ENCODE measurements at regions not wholly inside any gene's neighbourhood (a gene's known extent, or its start where the extent isn't known, plus 50 kb on each side); places are given as distances from the start of the nearest gene placed in this dataset.

GRCh38 chr6:66340736-66341135, 633.7 kb upstream of the EYS start:
- intact Hi-C loops (cut with DNase I) = no loop called here

GRCh38 chr6:66336176-66336575, 629.1 kb upstream of the EYS start:
- no peak for TF ChIP-seq CTCF (IDR thresholded peaks at IDR 0.05)
- no peak for TF ChIP-seq POLR2A (IDR thresholded peaks at IDR 0.05)
- TF ChIP-seq POLR2AphosphoS5 (IDR thresholded peaks at IDR 0.05) = no peak
- Histone ChIP-seq H3K4me3 (no peak overlapping the region), H3K4me1 (replicated peaks) (no peaks in the 10 kb centered on the region), H3K27me3 (replicated peaks; ENCODE audit: insufficient read depth) (no peaks in the 10 kb centered on the region), H3K9me3 (no peaks in the 10 kb centered on the region), H3K27ac (no peak overlapping the region), H3K36me3 (no peaks in the 10 kb centered on the region)
- WGBS = 69% methylated on average over 1 of the region's 1 CpG
- intact Hi-C loops (cut with DNase I) = no loop called here
- no peak for DNase-seq (ENCODE audit: low spot score)

More at GRCh38 chr6:66340736-66341135, 633.7 kb upstream of the EYS start:
- Histone ChIP-seq H3K4me3 (no peak overlapping the region), H3K36me3 (no peaks in the 10 kb centered on the region), H3K27me3 (replicated peaks; ENCODE audit: insufficient read depth) (no peaks in the 10 kb centered on the region), H3K9me3 (no peaks in the 10 kb centered on the region), H3K4me1 (replicated peaks) (no peaks in the 10 kb centered on the region), H3K27ac (no peak overlapping the region)
- no peak for DNase-seq (ENCODE audit: low spot score)
- 87% methylated on average over 1 of the region's 1 CpG for WGBS
- TF ChIP-seq CTCF (IDR thresholded peaks at IDR 0.05) (no peak), POLR2A (IDR thresholded peaks at IDR 0.05) (no peak), POLR2AphosphoS5 (IDR thresholded peaks at IDR 0.05) (no peak)

- no peaks in the 10 kb centered on the region for H3K36me3 ChIP-seq
- no peaks in the 10 kb centered on the region for H3K9me3 ChIP-seq
- H3K27ac ChIP-seq = no peak overlapping the region
- H3K4me3 ChIP-seq = no peak overlapping the region
- no peaks in the 10 kb centered on the region for H3K27me3 ChIP-seq (replicated peaks; ENCODE audit: insufficient read depth)
- H3K4me1 ChIP-seq (replicated peaks) = no peaks in the 10 kb centered on the region
- intact Hi-C loops (cut with DNase I) = no loop called here
- WGBS = 69% methylated on average over 3 of the region's 3 CpGs
- TF ChIP-seq POLR2AphosphoS5 (IDR thresholded peaks at IDR 0.05) (no peak), POLR2A (IDR thresholded peaks at IDR 0.05) (no peak), CTCF (IDR thresholded peaks at IDR 0.05) (no peak)
- DNase-seq (ENCODE audit: low spot score) = no peak
These were observed 621.2 kb upstream of the EYS start for GRCh38 chr6:66328200-66328599.

- intact Hi-C loops (cut with DNase I) = no loop called here
- DNase-seq (ENCODE audit: low spot score) = no peak
- WGBS = 34% methylated on average over 3 of the region's 3 CpGs
- Histone ChIP-seq H3K4me1 (replicated peaks) (no peaks in the 10 kb centered on the region), H3K27me3 (replicated peaks; ENCODE audit: insufficient read depth) (no peaks in the 10 kb centered on the region), H3K4me3 (no peak overlapping the region), H3K9me3 (no peaks in the 10 kb centered on the region), H3K27ac (no peak overlapping the region), H3K36me3 (no peaks in the 10 kb centered on the region)
- TF ChIP-seq POLR2A (IDR thresholded peaks at IDR 0.05) = no peak
- no peak for TF ChIP-seq POLR2AphosphoS5 (IDR thresholded peaks at IDR 0.05)
- no peak for TF ChIP-seq CTCF (IDR thresholded peaks at IDR 0.05)
These were observed 619.2 kb upstream of the EYS start for GRCh38 chr6:66326228-66326627.

- Histone ChIP-seq H3K9me3 (no peaks in the 10 kb centered on the region), H3K27ac (no peak overlapping the region), H3K27me3 (replicated peaks; ENCODE audit: insufficient read depth) (no peaks in the 10 kb centered on the region), H3K4me1 (replicated peaks) (no peaks in the 10 kb centered on the region), H3K4me3 (no peak overlapping the region), H3K36me3 (no peaks in the 10 kb centered on the region)
- 84% methylated on average over 6 of the region's 6 CpGs for WGBS
- TF ChIP-seq POLR2AphosphoS5 (IDR thresholded peaks at IDR 0.05) = no peak
- TF ChIP-seq POLR2A (IDR thresholded peaks at IDR 0.05) = no peak
- no peak for TF ChIP-seq CTCF (IDR thresholded peaks at IDR 0.05)
- DNase-seq (ENCODE audit: low spot score) = no peak
- intact Hi-C loops (cut with DNase I) = no loop called here
These were observed 614.0 kb upstream of the EYS start for GRCh38 chr6:66321017-66321416.

All from prostate gland (tissue), 2 donors.